GM13976 (cell line): ENCODE measurements at regions not wholly inside any gene's neighbourhood (a gene's known extent, or its start where the extent isn't known, plus 50 kb on each side); places are given as distances from the start of the nearest gene placed in this dataset.

ENCODE experiments used
- DNase-seq: peaks from one replicate; pipeline ENCODE4 v3.0.0; 2012; ENCODE audit warnings: low spot score
- in situ Hi-C: fragments of 300-500 bp; cut with MboI; formaldehyde crosslinking; loops from one replicate; pipeline ENCODE4 v1.12.0; 2022; ENCODE audit warnings: low sequenced_read_pairs, mixed read lengths, inconsistent platforms; ENCODE audit not compliant: unreplicated experiment
- TF ChIP-seq, protein P1 (sequence below): IDR thresholded peaks from 2 replicates; pipeline ENCODE4 v1.5.1; 2012; ENCODE audit warnings: borderline replicate concordance, mild to moderate bottlenecking; ENCODE audit not compliant: insufficient read depth; ENCODE audit errors: extremely low read depth, missing control alignments, control extremely low read depth

DNA sequence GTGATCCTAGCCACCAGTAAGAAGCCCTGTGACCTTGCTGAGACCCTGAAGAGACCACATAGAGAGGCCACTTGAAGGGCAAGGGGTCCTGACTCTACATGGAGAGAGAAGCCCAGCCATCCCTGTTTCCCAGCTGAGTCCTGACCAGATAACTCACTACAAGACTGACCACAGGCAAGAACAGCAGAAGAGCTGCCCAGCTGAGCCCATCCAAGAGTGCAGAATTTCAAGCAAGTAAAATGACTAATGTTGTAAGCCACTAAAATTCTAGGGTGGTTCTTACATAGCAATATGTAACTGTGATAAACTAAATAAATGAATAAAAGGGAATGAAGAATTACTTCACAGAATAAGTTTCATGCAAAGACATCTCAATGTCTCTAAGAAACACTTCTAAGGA is 58.4 kb upstream of the WIPF1 start:
- DNase-seq = no peak
- in situ Hi-C loops = no loop called here
- TF ChIP-seq, protein P1, sequence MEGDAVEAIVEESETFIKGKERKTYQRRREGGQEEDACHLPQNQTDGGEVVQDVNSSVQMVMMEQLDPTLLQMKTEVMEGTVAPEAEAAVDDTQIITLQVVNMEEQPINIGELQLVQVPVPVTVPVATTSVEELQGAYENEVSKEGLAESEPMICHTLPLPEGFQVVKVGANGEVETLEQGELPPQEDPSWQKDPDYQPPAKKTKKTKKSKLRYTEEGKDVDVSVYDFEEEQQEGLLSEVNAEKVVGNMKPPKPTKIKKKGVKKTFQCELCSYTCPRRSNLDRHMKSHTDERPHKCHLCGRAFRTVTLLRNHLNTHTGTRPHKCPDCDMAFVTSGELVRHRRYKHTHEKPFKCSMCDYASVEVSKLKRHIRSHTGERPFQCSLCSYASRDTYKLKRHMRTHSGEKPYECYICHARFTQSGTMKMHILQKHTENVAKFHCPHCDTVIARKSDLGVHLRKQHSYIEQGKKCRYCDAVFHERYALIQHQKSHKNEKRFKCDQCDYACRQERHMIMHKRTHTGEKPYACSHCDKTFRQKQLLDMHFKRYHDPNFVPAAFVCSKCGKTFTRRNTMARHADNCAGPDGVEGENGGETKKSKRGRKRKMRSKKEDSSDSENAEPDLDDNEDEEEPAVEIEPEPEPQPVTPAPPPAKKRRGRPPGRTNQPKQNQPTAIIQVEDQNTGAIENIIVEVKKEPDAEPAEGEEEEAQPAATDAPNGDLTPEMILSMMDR = no peak

DNA sequence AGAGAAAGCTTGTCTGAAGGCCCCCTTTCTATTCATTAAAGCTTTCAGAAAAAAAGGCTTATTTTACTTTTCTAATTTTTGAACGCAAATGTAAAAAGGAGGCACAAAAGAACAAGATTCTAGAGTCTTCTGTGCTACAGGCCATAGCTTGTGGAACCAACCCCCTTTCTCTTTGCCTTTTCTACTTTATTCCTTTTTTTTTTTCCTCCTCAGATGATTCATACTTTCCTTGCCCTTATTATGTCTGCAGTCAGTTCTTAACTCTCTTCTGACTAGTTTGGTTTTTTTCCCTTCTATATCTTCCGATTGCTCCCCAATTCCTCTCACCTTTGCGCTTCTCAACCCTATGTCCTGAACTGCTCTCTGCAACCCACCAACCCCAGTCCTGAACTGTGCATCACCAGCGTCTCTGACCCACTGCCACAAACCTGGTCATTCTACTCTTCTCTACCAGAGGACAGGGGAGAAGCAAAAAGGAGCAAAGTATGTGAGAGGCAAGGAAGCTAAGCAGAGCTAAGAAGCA is 56.9 kb upstream of the WIPF1 start:
- TF ChIP-seq, protein P1 = no peak
- in situ Hi-C loops = no loop called here
- no peak for DNase-seq

DNA sequence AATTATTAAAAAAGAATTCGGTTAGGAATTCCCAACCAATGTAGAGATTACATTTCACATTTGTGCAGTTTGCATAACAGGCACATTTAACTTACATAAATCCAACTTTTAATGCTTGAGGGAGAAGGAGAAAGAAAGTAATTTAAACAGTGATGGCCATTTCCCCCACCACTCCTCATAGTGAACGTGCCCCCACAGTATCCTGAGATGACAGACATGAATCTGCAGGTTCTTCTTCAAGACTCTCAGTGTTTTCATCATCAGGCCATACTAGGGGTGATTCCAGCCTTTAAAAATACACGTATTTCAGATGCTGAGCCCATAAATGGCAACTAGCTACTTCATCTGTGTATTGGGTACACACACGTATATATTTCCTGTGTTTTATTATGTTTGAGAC is 51.3 kb upstream of the WIPF1 start:
- in situ Hi-C loops = no loop called here
- TF ChIP-seq, protein P1 = no peak
- DNase-seq = no peak
